ENCODE measurements at regions not wholly inside any gene's neighbourhood (a gene's known extent, or its start where the extent isn't known, plus 50 kb on each side); places are given as distances from the start of the nearest gene placed in this dataset.

DNA sequence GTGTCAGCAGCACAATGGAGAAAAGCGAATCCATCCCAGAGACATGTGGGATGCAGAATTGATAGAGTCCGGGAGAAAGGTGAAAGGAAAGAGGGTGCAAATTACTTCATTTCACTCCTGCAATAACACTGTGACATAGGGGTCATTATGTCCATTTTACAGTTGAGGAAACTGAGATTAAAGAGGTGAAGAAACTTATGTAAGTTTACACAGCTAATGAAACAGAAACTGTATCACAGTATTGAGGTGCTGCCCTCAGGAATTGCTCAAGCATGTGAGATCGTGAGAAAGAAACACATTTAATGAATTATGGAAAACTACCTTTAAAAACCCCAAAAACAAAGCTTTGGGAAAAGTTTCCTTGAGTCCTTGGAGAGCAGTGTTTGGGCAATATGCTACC lies 103.6 kb upstream of the PFN2 start:
- Mint-ChIP-seq H3K4me1 (peaks cover 8 to 28% of the 10 kb centered on the region in 2 experiments), H3K36me3 (ENCODE audit: insufficient read depth in 1 of 3, low read depth in 3 of 3) (peaks cover 0 to 10% (median 3%) of the 10 kb centered on the region in 3 experiments; a peak in 2 of 7 replicates), H3K27me3 (ENCODE audit: low read depth) (no peaks in the 10 kb centered on the region; the same call in none of the 2 replicates), H3K4me3 (no peak overlapping the region), H3K27ac (no peak overlapping the region), H3K9me3 (peaks cover 10 to 11% of the 10 kb centered on the region in 2 experiments)
- H3K79me2 ChIP-seq (ENCODE audit: insufficient read depth, low read length): no peaks in the 10 kb centered on the region
- DNase-seq: no peak
- no peaks in the 10 kb centered on the region for H4K20me1 ChIP-seq (ENCODE audit: control insufficient read depth, insufficient read depth, insufficient read length)
- H3K56ac ChIP-seq (ENCODE audit: insufficient read length, low read depth, low read length): no peak overlapping the region
- no peak overlapping the region for H3K18ac ChIP-seq (ENCODE audit: insufficient read length, low read depth, low read length)
- H3K4ac ChIP-seq (ENCODE audit: low read depth, low read length): no peak overlapping the region
- H4K91ac ChIP-seq (ENCODE audit: insufficient read length, low read depth, low read length): no peak overlapping the region
- H3K9ac ChIP-seq (ENCODE audit: extremely low read depth, insufficient read length, low read length): no peak overlapping the region
- H3K79me1 ChIP-seq (ENCODE audit: insufficient read depth, low read depth, low read length, poor library complexity, severe bottlenecking): no peaks in the 10 kb centered on the region
- no peak overlapping the region for H3K23ac ChIP-seq (ENCODE audit: insufficient read length, low read depth, low read length)
- H4K8ac ChIP-seq (replicated peaks; ENCODE audit: insufficient read length, low read depth, low read length): no peak overlapping the region
- H2BK5ac ChIP-seq (ENCODE audit: insufficient read length, low read length): no peak overlapping the region
- no peak overlapping the region for H4K5ac ChIP-seq (ENCODE audit: insufficient read length, low read depth, low read length)
- TF ChIP-seq, protein P1, sequence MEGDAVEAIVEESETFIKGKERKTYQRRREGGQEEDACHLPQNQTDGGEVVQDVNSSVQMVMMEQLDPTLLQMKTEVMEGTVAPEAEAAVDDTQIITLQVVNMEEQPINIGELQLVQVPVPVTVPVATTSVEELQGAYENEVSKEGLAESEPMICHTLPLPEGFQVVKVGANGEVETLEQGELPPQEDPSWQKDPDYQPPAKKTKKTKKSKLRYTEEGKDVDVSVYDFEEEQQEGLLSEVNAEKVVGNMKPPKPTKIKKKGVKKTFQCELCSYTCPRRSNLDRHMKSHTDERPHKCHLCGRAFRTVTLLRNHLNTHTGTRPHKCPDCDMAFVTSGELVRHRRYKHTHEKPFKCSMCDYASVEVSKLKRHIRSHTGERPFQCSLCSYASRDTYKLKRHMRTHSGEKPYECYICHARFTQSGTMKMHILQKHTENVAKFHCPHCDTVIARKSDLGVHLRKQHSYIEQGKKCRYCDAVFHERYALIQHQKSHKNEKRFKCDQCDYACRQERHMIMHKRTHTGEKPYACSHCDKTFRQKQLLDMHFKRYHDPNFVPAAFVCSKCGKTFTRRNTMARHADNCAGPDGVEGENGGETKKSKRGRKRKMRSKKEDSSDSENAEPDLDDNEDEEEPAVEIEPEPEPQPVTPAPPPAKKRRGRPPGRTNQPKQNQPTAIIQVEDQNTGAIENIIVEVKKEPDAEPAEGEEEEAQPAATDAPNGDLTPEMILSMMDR (conservative IDR thresholded peaks at IDR 0.05): no peak
- H2AFZ ChIP-seq (ENCODE audit: low read length): no peak overlapping the region
- no peaks in the 10 kb centered on the region for H3K27me3 ChIP-seq (ENCODE audit: insufficient read depth, low read length)
- H3K14ac ChIP-seq (ENCODE audit: insufficient read depth, low read length): no peak overlapping the region
- no peak overlapping the region for H3T11ph ChIP-seq (ENCODE audit: low read length)
- no peak overlapping the region for H2AK5ac ChIP-seq (ENCODE audit: insufficient read length, low read length)
- H2BK15ac ChIP-seq (ENCODE audit: low read depth, low read length): no peak overlapping the region
- H3K4me2 ChIP-seq (ENCODE audit: insufficient read depth, insufficient read length, low read length): no peak overlapping the region
- H3K4me1 ChIP-seq (ENCODE audit: insufficient read depth, low read length): peaks cover 4% of the 10 kb centered on the region; the same call in 1 of the 2 replicates
- peaks cover 5% of the 10 kb centered on the region for H3K9me3 ChIP-seq (ENCODE audit: control insufficient read depth, low read depth, low read length)
- WGBS (ENCODE audit: extremely low coverage, insufficient read length, low lambda C conversion rate): no CpG with 5 or more reads among the region's 3 CpGs
- H3K23me2 ChIP-seq (ENCODE audit: insufficient read length, low read depth, low read length, poor library complexity, severe bottlenecking): no peaks in the 10 kb centered on the region
- H2BK20ac ChIP-seq (ENCODE audit: low read depth, low read length, poor library complexity, severe bottlenecking): no peak overlapping the region
- no peak overlapping the region for H2BK120ac ChIP-seq (ENCODE audit: low read depth, low read length, poor library complexity, severe bottlenecking)
- H3K27ac ChIP-seq (ENCODE audit: insufficient read length, low read depth, low read length): no peak overlapping the region
- no peak overlapping the region for H2BK12ac ChIP-seq (ENCODE audit: insufficient read length, low read depth, low read length)
